Fibroblast of lung (primary cell): ENCODE measurements at regions not wholly inside any gene's neighbourhood (a gene's known extent, or its start where the extent isn't known, plus 50 kb on each side); places are given as distances from the start of the nearest gene placed in this dataset.

ENCODE experiments used
- CTCF ChIP-seq, 2 donors: IDR thresholded peaks in 1 of 2; conservative IDR thresholded peaks in 1 of 2; 1 replicate in 1 of 2; 2 replicates in 1 of 2; pipeline ENCODE4 v1.5.1; 2011 to 2012; ENCODE audit warnings: low read length in 2 of 2, control low read depth in 1 of 2, inconsistent platforms in 1 of 2, low read depth in 1 of 2, mild to moderate bottlenecking in 1 of 2
- EZH2 ChIP-seq: IDR thresholded peaks from 2 replicates; pipeline ENCODE4 v1.5.1; 2012; ENCODE audit warnings: low read length, control low read depth, mild to moderate bottlenecking; ENCODE audit errors: missing control alignments

GRCh38 chr1:80994934-80995333, 805.8 kb upstream of the ADGRL2 start:
- TF ChIP-seq CTCF (conservative IDR thresholded peaks at IDR 0.05 in 1 of 2, IDR thresholded peaks at IDR 0.05 in 1 of 2; ENCODE audit: low read depth in 1 of 2, low read length in 2 of 2) = no peak
- TF ChIP-seq EZH2 = no peak
